Motor neuron (in vitro differentiated cells): ENCODE measurements at regions not wholly inside any gene's neighbourhood (a gene's known extent, or its start where the extent isn't known, plus 50 kb on each side); places are given as distances from the start of the nearest gene placed in this dataset.
"Not testable (repeated sequence)": the region's sequence is repeated elsewhere in the genome, so short reads cannot be mapped to it uniquely, and the experiment has no call there.

ENCODE experiments used
- ATAC-seq, 8 experiments: fragments of 200-7000 bp; cut with Tn5 transposase; replicated peaks in 6 of 8; 2 replicates each; pipeline ENCODE4 v1.8.0; 2021; ENCODE audit warnings: mild to moderate bottlenecking in 8 of 8, moderate library complexity in 8 of 8
- H3K27ac ChIP-seq, 2 donors: fragments of 250-450 bp; sonication (Bioruptor Pico); 2 replicates each; pipeline ENCODE4 v1.9.0; 2021; ENCODE audit warnings: antibody characterized with exemption in 2 of 2, mild to moderate bottlenecking in 2 of 2, moderate library complexity in 1 of 2
- H3K4me1 ChIP-seq, 2 donors: fragments of 250-450 bp; sonication (Bioruptor Pico); replicated peaks in 1 of 2; 2 replicates each; pipeline ENCODE4 v1.6.1; 2021; ENCODE audit warnings: antibody characterized with exemption in 2 of 2, mild to moderate bottlenecking in 2 of 2, moderate library complexity in 1 of 2
- H3K4me3 ChIP-seq, 5 donors: fragments of 250-450 bp; sonication (Bioruptor Pico); 2 replicates each; pipeline ENCODE4 v1.9.0; 2021; ENCODE audit warnings: antibody characterized with exemption in 5 of 5, mild to moderate bottlenecking in 5 of 5, moderate library complexity in 4 of 5
- WGBS, 10 experiments: fragments of 450-650 bp; shearing (Covaris generic); methylation state at CpG; one replicate each; pipeline ENCODE4 v1.0.0; 2022; 5-methylcytosine and 5-hydroxymethylcytosine counted together
- in situ Hi-C, 9 experiments: fragments of 400-800 bp; cut with MboI; loops; one replicate each; pipeline ENCODE4 v1.15.0; 2021; ENCODE audit warnings: low sequenced_read_pairs in 9 of 9, low pct_unique_long_range_greater_than_20kb in 2 of 9; ENCODE audit not compliant: unreplicated experiment in 9 of 9

GRCh38 chr1:192488058-192488457, 87.5 kb upstream of the RGS1 start:
- Histone ChIP-seq H3K4me3 (no peak overlapping the region), H3K27ac (no peak overlapping the region), H3K4me1 (peaks cover 10 to 13% of the 10 kb centered on the region in 2 donors)
- in situ Hi-C loops: loop anchor here in 2 of 9 experiments (25.0 kb wide), 2 partner anchors 99 to 524 kb away; partner anchors contain the start of gene RGS1 (in 1 of the 2)
- ATAC-seq: no peak

GRCh38 chr1:192489047-192489446, 86.5 kb upstream of the RGS1 start:
- peak overlapping the region in 1 of 2 donors; percentile 12 for H3K27ac ChIP-seq
- WGBS, 10 experiments: 0 to 50% (median 13%) methylated on average over 1 of the region's 1 CpG; no CpG with 5 or more reads in 5 of the 10 experiments
- no peak overlapping the region for H3K4me3 ChIP-seq
- in situ Hi-C loops: loop anchor here in 2 of 9 experiments (25.0 kb wide), 2 partner anchors 98 to 523 kb away; partner anchors contain the start of gene RGS1 (in 1 of the 2)
- ATAC-seq: peak in 6 of 8 experiments; percentile 7 to 30 (median 14)
- peaks cover 10 to 13% of the 10 kb centered on the region in 2 donors for H3K4me1 ChIP-seq

DNA sequence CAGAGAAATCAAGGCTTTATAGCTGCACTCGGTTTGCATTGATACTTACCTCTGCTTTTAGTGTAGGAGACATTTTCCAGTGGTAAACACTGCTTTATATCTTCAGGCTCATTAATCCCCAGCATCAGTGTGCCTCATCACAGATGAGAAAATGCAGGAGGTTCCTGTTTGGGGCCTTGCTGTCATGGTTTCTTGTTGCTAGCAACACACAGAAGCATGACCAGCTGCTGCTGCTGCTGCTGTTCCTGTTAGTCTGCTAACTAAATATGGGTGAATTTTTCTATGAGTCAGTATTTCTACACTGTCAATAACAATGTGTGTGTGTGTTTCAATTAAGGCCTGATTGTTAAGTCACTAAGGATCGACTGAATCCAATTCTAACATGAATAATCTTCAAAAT, 85.8 kb upstream of the RGS1 start:
- Histone ChIP-seq H3K27ac (no peak overlapping the region), H3K4me3 (no peak overlapping the region), H3K4me1 (peaks cover 10 to 13% of the 10 kb centered on the region in 2 donors)
- 0 to 88% (median 20%) methylated on average over 1 to 2 of the region's 2 CpGs; no CpG with 5 or more reads in 1 of the 10 experiments for WGBS, 10 experiments
- in situ Hi-C loops: loop anchor here in 2 of 9 experiments (25.0 kb wide), 2 partner anchors 98 to 523 kb away; partner anchors contain the start of gene RGS1 (in 1 of the 2)
- ATAC-seq: peak; percentile 94 to 100 (median 98)

DNA sequence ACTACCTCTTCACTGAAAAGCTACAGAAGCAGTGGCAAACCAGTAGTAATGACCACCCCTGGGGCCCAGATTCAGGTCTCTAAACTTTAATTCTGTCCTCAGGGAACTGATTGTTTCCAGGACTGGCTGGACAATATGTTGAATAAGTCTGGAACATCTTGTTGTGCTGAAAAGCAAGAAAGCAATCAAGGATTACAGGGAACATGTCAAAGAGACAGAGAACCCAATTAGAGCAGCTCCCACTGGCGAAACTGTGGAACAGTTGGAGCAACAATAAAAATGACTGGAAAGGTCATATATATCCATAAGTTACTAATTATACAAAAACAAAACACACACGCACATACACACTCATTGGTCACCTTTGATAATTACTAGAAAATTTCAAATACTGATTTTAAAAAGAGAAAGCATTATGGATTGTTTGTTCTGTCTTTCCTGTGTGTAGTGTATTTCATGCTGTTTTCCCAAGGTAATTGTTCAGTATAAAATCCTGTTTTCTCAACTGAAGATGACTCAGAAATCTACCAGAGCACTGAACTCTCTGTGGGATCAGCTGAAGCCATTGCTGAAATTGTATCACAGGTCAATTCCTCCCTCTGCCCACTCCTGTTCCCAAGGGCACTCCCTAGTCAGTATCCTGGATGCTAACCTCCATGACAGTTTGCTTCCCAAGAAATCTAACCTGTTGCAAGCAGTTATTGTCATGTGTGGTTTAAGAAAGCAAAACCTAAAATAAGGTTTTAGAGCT, 83.6 kb upstream of the RGS1 start:
- in situ Hi-C loops: loop anchor here in 2 of 9 experiments (25.0 kb wide), 2 partner anchors 95 to 520 kb away; partner anchors contain the start of gene RGS1 (in 1 of the 2)
- peaks cover 10 to 13% of the 10 kb centered on the region in 2 donors for H3K4me1 ChIP-seq
- no peak for ATAC-seq
- H3K4me3 ChIP-seq: no peak overlapping the region
- no peak overlapping the region for H3K27ac ChIP-seq
- WGBS, 10 experiments: 56 to 100% (median 87%) methylated on average over 1 to 2 of the region's 2 CpGs

DNA sequence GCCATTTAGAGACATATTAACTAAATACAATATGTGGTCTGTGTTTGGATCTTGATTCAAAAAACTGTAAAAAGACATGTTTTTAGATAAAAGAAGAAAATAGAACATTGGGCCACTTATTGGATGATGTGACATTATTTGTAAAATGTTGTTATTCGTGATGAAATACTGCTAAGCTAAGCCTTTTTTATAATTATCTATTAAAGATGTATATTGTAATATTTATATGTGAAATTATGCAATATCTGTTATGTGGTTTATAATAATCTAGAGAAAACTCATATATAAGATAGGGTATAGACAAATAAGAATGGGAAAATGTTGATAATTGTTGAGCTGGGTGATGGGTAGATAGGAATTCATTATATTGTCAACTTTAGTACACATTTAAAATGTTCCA, 82.0 kb upstream of the RGS1 start:
- 88 to 100% (median 96%) methylated on average over 1 of the region's 1 CpG; no CpG with 5 or more reads in 2 of the 10 experiments for WGBS, 10 experiments
- in situ Hi-C loops: loop anchor here in 2 of 9 experiments (25.0 kb wide), 2 partner anchors 94 to 519 kb away; partner anchors contain the start of gene RGS1 (in 1 of the 2)
- no peak overlapping the region for H3K27ac ChIP-seq
- ATAC-seq: no peak
- H3K4me3 ChIP-seq: no peak overlapping the region
- H3K4me1 ChIP-seq: peaks cover 10 to 13% of the 10 kb centered on the region in 2 donors

DNA sequence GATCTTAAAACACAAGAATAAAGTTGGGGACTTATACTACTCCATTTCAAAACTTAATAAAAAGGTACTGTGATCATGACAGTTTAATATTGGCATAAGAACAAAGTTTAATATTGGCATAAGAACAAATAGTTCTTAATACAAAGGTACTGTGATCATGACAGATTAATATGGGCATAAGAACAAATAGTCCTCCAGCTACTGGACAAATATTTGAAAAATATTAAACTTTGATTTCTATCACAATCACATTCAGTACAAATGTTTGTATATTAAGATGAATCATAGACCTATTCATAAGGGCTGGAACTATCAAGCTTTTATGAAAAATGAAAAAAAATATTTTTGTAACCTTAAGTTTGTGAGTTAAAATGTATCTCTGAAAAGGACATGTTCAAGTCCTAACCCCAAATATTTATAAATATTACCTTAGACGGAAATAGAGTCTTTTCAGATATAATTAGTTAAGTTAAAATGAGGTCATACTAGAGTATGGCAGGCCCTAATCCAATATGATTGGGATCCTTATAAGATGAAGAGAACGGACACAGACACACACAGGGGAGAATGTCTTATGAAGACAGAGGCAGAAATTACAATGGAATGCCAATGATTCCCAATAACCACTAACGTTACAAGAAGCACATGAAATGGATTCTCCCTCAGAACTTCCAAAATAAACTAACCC, 79.1 kb upstream of the RGS1 start:
- ATAC-seq: no peak
- H3K27ac ChIP-seq: no peak overlapping the region
- WGBS, 10 experiments: 69 to 100% (median 90%) methylated on average over 1 to 3 of the region's 3 CpGs; no CpG with 5 or more reads in 1 of the 10 experiments
- no peak overlapping the region for H3K4me3 ChIP-seq
- in situ Hi-C loops: loop anchor here in 2 of 9 experiments (25.0 kb wide), 2 partner anchors 91 to 516 kb away; partner anchors contain the start of gene RGS1 (in 1 of the 2)
- no peaks in the 10 kb centered on the region for H3K4me1 ChIP-seq

GRCh38 chr1:192497214-192497794, 78.3 kb upstream of the RGS1 start:
- in situ Hi-C loops: loop anchor here in 2 of 9 experiments (25.0 kb wide), 2 partner anchors 90 to 515 kb away; partner anchors contain the start of gene RGS1 (in 1 of the 2)
- 53 to 100% (median 92%) methylated on average over 1 to 2 of the region's 2 CpGs for WGBS, 10 experiments
- no peak overlapping the region for H3K4me3 ChIP-seq
- ATAC-seq: no peak
- no peak overlapping the region for H3K27ac ChIP-seq
- H3K4me1 ChIP-seq: no peaks in the 10 kb centered on the region

DNA sequence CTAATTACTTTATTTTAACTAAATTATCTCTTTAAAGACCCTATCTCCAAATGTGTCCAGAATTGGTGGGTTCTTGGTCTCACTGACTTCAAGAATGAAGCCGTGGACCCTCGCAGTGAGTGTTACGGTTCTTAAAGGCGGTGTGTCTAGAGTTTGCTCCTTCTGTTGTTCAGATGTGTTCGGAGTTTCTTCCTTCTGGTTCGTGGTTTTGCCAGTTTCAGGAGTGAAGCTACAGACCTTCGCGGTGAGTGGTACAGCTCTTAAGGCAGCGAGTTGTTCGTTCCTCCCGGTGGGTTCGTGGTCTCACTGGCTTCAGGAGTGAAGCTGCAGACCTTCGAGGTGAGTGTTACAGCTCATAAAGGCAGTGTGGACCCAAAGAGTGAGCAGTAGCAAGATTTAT, 77.5 kb upstream of the RGS1 start:
- ATAC-seq, H3K4me1 ChIP-seq, H3K27ac ChIP-seq, H3K4me3 ChIP-seq: not testable (repeated sequence)
- 92 to 100% (median 94%) methylated on average over 3 to 13 of the region's 13 CpGs; no CpG with 5 or more reads in 2 of the 10 experiments for WGBS, 10 experiments
- in situ Hi-C loops: loop anchor here in 2 of 9 experiments (25.0 kb wide), 2 partner anchors 89 to 514 kb away; partner anchors contain the start of gene RGS1 (in 1 of the 2)

DNA sequence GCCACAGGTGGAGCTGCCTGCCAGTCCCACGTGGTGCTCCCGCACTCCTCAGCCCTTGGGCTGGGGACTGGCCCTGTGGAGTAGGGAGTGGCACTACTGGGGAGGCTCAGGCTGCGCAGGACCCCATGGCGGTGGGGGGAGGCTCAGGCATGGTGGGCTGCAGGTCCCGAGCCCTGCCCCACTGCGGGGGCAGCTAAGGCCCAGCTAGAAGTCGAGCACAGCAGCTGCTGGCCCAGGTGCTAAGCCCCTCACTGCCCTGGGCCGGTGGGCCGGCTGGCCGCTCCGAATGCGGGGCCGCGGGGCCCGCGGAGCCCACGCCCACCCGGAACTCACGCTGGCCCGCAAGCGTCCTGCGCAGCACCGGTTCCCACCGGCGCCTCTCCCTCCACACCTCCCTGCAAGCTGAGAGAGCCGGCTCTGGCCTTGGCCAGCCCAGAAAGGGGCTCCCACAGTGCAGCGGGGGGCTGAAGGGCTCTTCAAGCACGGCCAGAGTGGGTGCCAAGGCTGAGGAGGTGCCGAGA, 76.5 kb upstream of the RGS1 start:
- in situ Hi-C loops: loop anchor here in 2 of 9 experiments (25.0 kb wide), 2 partner anchors 88 to 513 kb away; partner anchors contain the start of gene RGS1 (in 1 of the 2)
- 80 to 100% (median 94%) methylated on average over 1 to 16 of the region's 29 CpGs; no CpG with 5 or more reads in 4 of the 10 experiments for WGBS, 10 experiments
- ATAC-seq: not testable (repeated sequence)

GRCh38 chr1:192500541-192500940, 75.0 kb upstream of the RGS1 start:
- in situ Hi-C loops, H3K27ac ChIP-seq, H3K4me1 ChIP-seq, H3K4me3 ChIP-seq, ATAC-seq: not testable (repeated sequence)
- WGBS, 10 experiments: 80% methylated on average over 1 of the region's 23 CpGs; no CpG with 5 or more reads in 9 of the 10 experiments

More for the DNA sequence above, 76.5 kb upstream of the RGS1 start:
- not testable (repeated sequence) for H3K27ac ChIP-seq, H3K4me3 ChIP-seq, H3K4me1 ChIP-seq

DNA sequence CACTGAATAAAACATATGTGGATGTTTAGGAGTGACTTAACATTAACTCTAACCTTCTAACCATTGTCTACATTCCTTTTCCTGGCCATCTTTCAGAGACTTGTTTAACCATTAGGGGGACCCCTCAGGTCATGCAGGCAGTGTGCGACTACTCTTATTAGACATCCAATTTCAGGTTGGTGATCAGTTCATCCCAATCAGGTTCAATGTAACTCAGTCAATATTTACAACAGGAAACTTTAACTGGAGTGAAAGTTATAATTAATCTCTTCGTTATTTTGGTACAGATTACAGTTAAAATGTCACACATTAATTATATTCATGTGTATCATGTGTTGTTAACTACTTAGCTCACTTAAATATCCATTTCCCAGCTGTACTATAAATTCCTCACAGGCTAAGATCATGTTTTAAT, 68.8 kb upstream of the RGS1 start:
- H3K4me1 ChIP-seq: no peaks in the 10 kb centered on the region
- no peak overlapping the region for H3K4me3 ChIP-seq
- in situ Hi-C loops: no loop called here
- ATAC-seq: peak in 4 of 8 experiments; percentile 30 to 59 (median 42)
- H3K27ac ChIP-seq: no peak overlapping the region
- 7 to 91% (median 71%) methylated on average over 1 to 2 of the region's 2 CpGs for WGBS, 10 experiments

DNA sequence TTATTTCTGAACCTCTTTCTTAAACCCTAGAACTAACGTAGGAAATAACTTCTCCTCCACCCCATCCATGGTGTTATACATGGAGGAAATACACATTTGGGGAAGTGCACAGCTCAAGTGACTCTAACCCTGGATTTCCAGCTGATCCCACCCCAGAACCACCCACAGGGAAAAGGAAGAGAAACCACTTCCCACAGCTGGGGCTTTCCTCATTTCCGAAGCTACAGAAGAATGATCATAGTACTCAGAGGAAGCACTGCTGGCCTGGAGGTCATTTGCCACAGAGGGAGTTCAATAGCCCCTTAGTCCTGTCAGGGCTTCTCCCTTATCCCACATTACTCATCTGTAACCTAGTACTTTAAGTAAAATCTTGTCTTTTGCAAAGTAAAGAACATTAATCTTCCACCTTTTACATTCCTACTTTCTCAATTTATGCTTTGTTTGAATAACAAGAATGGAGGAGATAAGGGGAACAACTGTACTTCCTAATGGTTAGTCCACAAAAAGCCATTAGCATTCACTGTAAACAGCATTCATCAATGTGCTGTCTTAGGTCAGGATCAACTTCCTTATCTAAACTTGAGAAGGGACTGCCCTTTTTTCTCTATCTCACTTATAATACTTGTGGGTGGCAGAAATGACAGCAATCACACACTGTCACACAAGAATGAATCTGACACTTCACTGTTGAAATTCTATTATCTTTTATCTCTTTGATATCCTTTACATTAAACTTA, 63.0 kb upstream of the RGS1 start:
- Histone ChIP-seq H3K27ac (no peak overlapping the region), H3K4me3 (no peak overlapping the region), H3K4me1 (no peaks in the 10 kb centered on the region)
- WGBS, 10 experiments: 20 to 89% (median 64%) methylated on average over 1 to 2 of the region's 2 CpGs
- peak in 1 of 8 experiments; percentile 20 for ATAC-seq
- in situ Hi-C loops: no loop called here
